ENCODE measurements at regions not wholly inside any gene's neighbourhood (a gene's known extent, or its start where the extent isn't known, plus 50 kb on each side); places are given as distances from the start of the nearest gene placed in this dataset.

DNA sequence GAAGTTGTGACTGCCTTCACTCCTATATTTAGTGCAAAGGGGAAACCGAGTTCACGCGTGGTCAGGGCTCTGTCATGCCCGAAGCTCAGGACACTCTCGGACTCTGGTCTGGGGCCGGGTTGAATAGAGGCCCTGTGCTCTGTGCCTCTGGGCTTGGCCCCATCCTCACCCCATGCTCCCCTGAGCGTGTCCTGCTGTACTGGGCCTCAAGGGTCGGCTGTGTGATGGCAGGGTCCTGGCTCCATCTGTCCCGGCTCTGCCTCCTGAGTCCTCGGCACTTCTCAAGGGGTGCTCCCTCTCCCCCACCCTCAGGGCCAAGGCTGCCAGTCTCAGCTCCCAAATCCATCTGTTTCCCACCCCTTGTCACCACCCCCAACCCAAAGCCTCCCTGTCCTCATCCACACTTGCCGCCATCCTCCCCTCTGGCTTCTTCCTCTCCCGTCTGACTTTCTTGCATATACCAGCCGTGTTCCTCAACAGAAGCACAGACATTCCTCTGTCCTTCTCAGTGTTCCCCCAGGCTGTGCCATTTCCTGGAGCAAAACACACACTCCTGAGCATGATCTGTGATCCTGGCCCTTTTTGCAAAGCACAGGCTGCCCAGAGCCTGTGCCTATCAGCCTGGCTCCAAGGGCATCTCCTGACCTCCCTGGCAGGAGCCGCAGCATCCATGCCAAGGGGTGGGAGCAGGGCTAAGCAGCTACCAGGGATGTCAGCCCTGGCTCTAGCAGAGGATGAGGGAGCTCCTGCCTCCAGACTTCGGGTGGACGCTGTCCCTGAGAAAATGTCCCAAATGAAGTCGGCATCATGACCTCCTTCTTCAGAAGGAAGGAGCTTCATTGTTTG lies 64.2 kb upstream of the OTOS start:
- ATAC-seq (ENCODE audit: low FRiP score) (no peak), DNase-seq (ENCODE audit: low spot score) (no peak)
- TF ChIP-seq, protein P1, sequence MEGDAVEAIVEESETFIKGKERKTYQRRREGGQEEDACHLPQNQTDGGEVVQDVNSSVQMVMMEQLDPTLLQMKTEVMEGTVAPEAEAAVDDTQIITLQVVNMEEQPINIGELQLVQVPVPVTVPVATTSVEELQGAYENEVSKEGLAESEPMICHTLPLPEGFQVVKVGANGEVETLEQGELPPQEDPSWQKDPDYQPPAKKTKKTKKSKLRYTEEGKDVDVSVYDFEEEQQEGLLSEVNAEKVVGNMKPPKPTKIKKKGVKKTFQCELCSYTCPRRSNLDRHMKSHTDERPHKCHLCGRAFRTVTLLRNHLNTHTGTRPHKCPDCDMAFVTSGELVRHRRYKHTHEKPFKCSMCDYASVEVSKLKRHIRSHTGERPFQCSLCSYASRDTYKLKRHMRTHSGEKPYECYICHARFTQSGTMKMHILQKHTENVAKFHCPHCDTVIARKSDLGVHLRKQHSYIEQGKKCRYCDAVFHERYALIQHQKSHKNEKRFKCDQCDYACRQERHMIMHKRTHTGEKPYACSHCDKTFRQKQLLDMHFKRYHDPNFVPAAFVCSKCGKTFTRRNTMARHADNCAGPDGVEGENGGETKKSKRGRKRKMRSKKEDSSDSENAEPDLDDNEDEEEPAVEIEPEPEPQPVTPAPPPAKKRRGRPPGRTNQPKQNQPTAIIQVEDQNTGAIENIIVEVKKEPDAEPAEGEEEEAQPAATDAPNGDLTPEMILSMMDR (IDR thresholded peaks at IDR 0.05): no peak

GRCh38 chr2:240205348-240205747 lies 64.9 kb upstream of the OTOS start:
- ATAC-seq (ENCODE audit: low FRiP score): no peak
- TF ChIP-seq, protein P1 (IDR thresholded peaks at IDR 0.05): no peak

DNA sequence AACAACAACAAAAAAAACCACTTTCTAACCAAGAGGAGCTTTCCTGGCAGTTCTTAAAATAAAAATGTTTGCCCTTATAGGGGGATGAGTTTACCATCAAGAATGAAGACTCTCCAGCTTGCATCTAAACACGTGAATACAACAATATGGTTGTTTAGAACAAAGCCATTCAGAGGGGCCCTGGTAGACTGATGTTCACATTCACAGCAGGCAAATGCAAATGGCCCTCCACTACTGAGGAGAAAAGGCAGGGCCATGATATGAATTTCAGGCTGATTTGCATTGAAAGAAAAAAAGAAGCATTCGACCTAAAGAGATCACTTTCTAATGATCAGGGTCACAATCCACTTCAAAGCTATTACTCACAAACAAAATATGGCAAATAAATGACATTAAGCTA lies 65.3 kb upstream of the OTOS start:
- DNase-seq (ENCODE audit: low spot score): no peak
- TF ChIP-seq, protein P1 (IDR thresholded peaks at IDR 0.05): no peak
- no peak for ATAC-seq (ENCODE audit: low FRiP score)

More at GRCh38 chr2:240205348-240205747, 64.9 kb upstream of the OTOS start:
- no peak for DNase-seq (ENCODE audit: low spot score)

DNA sequence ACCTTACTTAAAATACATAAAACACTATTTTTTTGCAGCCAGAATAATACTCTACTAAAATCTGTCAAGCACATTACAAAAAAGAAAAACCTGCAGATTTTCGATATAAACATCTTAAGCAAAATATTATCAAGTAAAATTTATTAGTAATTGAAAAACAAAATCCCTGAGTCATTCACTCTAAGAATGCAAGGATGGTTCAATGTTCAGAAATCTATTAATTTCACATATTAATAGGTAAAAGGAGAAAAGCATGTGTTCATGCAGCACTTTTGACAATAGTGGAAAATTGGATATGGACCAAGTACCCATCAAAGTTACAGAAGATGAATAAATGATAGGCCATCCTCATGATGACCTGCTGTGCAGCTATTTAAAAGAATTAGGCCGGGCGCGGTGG lies 66.2 kb upstream of the OTOS start:
- DNase-seq (ENCODE audit: low spot score) (no peak), ATAC-seq (ENCODE audit: low FRiP score) (no peak)
- TF ChIP-seq, protein P1 (IDR thresholded peaks at IDR 0.05): no peak

- ATAC-seq (ENCODE audit: low FRiP score) (no peak), DNase-seq (ENCODE audit: low spot score) (no peak)
- TF ChIP-seq, protein P1 (IDR thresholded peaks at IDR 0.05): no peak
These were observed 67.2 kb upstream of the OTOS start for GRCh38 chr2:240207661-240208060.

DNA sequence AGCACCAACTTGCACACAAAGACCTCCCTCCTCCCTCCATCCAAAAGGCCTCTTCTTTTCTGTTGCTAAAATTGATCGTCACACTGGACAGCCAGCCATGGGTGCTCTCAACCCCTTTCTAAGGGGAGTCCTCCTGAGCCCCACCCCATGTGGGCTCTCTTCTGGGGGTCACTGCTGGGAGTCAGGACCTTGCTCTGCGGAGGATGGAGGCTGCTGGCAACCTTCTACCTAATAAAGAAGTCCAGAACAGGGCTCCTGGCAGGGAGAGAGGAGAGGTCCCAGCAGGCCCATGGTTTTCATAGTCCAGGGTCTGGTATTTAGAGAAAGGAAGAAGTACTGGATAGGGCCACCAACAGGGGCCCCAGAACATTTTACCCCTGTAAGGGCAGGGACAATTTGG lies 67.6 kb upstream of the OTOS start:
- DNase-seq (ENCODE audit: low spot score) (no peak), ATAC-seq (ENCODE audit: low FRiP score) (no peak)
- TF ChIP-seq, protein P1 (IDR thresholded peaks at IDR 0.05): no peak

DNA sequence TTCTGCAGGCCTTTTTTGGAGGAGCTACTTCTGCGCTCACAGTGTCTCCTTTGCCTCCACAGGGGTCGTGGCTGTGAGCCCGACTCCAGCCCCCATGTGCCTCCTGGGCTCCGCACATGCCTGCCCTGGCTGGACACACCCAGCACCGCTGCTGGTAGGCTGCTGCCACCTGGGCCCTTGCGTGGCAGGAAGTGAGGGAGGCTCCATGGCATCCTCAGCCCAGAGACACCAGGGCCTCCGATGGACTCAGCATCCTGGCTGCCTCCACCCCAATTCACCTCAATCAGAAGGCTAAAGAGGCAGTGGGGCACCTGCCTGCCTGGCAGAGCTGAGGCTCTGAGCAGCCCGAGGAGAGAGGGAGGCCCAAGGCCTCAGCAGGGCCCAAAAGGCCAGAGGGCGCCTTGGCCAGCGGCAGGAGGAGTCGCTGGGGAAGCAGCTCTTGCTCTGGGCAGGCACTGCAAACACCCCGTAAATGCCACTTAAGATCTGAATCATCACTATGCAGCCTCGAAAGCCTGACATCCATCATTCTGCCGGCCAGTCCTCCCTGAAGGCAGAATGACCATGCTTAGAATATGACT lies 68.3 kb upstream of the OTOS start:
- TF ChIP-seq, protein P1 (IDR thresholded peaks at IDR 0.05): no peak
- DNase-seq (ENCODE audit: low spot score): no peak
- no peak for ATAC-seq (ENCODE audit: low FRiP score)

Data from omental fat pad (tissue), 3 donors.